ENCODE measurements at regions not wholly inside any gene's neighbourhood (a gene's known extent, or its start where the extent isn't known, plus 50 kb on each side); places are given as distances from the start of the nearest gene placed in this dataset.

DNA sequence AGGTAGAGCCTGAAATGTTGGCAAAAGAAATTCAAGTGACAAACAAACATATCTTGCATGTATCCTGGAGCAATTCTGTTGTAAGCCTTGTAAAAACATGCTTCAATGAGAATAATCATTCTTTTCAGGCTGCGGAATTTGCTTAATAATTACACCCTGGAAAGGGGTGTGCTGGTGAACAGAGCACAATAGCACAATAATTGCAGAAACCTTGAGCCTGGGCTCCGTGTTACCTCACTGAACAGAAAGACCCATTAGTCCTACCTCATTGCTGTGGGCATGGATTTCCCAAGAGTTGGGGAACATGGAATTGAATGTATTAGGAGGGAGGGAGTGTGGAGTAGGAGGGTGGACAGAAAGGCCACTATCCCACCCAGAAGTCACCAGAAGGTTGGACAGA is 168.0 kb upstream of the ALKAL2 start:
- in situ Hi-C loops (cut with HindIII; ENCODE audit: low sequenced_read_pairs), result no loop called here

DNA sequence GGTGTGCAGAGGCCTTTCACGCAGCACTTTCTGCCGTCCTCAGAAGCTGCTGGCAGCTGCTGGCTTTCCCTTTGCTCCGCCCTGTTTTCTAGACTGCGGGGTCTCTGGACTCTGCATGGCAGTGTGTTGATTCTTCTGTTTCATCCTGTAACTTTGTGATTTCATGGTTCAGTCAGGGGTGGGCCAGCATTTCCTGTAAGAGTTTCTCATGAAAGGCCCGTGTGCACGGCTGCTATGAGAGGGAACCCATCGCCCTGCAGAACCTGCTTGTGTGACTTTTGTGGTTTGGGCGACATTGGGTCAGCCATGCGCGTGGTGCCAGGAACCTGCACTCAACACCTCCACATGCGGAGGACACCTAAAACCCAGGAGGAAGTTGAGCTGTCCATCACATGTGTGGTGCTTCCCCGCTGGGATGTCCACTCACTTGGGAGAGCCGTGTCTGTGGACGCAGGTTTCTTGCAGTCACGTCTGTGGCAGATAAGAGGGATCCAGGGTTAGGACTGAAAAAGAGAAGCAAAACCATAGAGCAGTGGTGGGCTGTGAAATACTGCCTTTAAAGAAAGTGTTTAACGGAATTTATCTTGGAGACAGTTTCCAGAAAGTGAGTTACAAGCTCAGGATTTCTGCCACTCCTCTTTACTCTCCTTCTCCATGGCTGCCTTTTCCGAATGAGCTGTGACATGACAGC is 167.3 kb upstream of the ALKAL2 start:
- in situ Hi-C loops (cut with HindIII; ENCODE audit: low sequenced_read_pairs), result no loop called here

DNA sequence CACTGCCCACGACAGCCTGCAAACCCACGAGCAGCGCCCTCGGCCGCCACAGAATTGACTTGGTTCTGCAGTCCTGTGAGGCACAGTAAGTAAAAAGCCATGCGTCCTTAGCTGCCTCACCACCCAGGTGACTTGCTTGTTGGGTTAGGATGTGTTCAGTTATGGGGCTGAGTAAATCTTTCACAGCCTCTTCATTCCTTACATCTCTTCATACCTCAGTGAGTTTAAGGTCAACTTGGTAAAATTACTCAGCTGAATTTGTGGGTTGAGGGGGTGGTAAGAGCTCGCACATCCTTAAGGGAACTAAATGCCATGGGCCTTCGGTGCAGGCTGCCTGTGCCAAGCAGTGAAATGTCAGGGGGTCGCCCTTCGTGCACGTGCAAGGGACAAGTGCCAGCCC is 165.2 kb upstream of the ALKAL2 start:
- in situ Hi-C loops (cut with HindIII; ENCODE audit: low sequenced_read_pairs), result no loop called here

DNA sequence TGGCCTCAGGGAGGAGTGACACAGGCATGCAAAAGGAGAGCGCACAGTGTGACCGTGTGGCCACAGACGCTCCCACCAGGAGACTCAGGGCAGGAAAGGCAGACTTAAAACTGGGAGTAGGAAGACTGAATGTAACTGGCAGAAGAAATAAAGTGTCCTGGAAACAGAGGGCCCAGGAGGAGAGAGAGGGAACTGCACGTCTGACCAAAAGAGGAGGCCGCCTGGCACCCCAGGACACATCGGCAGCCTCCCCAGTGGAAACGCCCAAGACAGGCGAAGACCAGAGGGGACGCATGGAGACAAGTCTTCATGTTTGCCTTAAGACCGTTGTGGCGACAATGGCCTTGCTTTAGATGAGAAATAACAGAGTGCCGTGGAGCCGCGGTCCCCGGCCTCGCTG is 163.6 kb upstream of the ALKAL2 start:
- in situ Hi-C loops (cut with HindIII; ENCODE audit: low sequenced_read_pairs), result no loop called here

DNA sequence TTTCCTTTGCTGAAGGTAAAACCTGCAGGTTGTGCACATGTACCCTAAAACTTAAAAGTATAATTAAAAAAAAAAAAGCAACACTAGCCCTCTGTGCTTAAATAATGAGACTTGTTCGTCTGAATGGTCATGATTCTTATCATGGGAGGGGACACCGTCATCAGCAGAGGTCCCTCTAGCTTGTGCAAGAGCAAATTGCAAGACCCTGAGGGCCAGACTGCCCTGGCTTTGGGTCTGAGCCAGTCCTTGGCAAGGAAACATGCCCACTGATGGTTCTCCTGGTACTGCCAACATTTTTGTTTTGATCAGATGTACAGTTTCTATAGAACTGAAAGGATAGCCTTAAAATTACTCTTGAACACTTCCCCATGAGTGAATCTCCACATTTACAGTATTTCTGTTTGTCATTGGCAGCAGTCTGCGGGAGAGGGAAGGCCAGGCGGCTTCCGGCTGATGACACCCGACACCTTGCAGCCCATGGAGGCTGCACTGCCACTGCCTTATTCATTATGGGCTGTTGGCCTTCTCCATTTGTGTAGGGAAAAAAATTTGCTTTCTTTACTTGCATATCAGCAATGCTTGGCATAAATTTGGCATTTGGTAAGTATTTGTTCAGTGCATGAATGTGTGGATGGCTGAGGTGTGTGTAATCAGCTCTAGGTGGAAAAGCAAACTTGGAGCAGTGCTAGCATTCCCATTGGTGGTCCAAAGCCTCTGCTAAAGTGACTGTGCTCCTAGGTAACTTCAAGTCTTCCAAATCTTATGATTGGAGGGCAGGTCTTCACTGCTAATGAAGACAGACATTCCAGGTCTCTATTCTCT is 161.6 kb upstream of the ALKAL2 start:
- in situ Hi-C loops (cut with HindIII; ENCODE audit: low sequenced_read_pairs), result no loop called here

DNA sequence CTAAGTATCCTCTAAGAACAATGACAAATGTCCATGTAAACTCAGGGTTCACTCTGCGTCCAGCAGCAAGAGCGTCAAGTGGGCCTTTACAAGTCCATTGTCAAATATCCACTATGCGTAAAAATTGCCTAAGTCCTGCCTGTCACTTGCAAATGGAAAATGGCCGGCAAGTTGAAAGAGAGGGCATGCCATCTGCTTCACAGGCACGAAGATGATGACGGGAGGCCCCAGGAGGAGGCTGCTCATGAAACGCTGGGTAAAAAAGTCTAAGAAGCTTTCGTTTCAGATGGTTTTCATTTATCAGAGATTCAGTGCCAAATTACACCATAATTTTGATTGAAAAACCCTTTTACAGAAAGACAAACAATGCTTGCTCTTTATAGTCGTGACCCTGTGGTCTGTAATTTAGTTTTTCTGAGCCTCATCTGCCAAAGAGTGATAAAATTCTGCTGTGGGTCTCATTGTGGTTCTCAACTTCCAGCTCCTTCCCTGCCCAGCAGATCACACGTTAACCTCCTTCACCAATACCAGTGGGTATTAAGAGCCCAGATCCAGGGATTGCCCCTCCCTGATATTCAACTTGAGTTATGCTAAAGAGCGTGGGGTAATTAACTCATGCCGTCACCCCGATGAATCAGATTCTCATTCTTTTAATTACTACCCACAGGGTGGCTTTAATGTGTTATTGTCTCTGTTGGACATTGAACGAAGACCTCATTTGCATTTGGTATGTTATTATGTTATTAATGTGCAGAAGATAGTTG is 160.2 kb upstream of the ALKAL2 start:
- in situ Hi-C loops (cut with HindIII; ENCODE audit: low sequenced_read_pairs), result no loop called here

DNA sequence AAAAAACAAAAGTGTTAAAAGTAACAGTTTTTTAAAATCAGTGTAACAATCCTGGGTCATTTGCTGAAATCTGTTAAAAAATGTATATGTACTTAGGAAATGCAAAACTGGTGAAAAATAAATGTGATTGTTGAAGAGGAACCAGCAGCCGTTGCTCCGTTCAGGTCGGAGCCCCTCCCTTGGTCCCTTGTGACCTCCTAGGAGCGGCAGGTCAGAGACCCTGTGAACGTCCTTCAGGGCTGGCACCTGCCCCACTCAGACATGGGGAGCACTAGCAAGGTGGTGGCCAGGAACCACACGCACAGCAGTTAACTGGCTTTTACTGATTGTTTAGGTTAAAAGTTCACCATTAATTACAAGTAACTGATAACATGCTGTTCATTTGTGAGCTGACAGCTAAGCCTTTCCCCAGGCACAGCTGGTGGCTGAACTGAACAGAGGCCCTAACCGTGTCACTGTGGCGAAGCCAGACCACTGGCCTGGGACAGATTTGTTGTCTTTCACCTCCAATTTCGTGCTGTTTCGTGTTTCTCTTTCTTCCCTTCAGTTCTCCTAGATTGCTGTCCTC is 159.2 kb upstream of the ALKAL2 start:
- in situ Hi-C loops (cut with HindIII; ENCODE audit: low sequenced_read_pairs), result no loop called here

DNA sequence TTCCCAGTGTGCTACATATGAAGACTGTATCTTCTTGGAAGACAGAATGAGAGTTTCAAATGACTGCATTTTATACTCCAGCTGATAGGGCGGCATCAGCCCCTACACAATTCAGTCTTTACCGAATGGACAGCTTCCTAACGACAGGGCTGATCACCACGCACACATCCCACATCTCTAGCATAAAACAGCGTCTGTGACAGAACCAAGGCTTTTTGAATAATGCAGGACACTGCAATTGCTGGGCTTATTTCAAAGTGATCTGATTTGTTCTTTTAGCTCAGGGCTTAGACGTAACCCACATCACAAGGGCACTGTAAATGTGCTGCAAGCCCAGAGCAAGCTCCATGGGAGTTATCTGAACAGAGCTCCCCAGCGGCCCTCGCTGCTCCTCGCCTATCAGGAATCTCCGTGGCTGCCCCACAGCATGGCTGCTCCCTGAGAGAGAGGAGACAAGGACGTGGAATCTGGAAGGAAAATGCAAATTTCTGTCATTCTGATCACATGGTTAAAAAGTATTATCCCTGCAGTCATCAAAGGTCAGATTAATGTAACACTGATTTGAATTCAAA is 158.5 kb upstream of the ALKAL2 start:
- in situ Hi-C loops (cut with HindIII; ENCODE audit: low sequenced_read_pairs), result no loop called here

DNA sequence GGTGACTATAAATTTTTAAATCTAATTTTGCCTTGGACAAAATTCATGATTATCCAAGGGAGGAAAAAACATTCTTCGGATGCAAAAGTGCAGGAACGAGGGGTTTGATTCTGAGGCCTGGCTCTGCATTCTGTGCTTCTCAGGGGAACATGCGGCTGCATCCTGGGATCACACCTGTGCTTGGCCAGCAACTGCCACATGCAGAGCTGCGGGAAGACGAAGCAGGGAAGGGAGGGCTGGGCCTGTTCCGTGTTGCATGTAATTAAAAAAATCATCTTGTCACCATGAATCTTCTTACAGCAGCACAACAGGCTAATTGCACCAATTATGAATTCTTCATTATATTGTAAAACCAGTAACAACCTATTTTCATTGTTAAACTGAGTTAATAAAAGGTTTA is 158.0 kb upstream of the ALKAL2 start:
- in situ Hi-C loops (cut with HindIII; ENCODE audit: low sequenced_read_pairs), result no loop called here

DNA sequence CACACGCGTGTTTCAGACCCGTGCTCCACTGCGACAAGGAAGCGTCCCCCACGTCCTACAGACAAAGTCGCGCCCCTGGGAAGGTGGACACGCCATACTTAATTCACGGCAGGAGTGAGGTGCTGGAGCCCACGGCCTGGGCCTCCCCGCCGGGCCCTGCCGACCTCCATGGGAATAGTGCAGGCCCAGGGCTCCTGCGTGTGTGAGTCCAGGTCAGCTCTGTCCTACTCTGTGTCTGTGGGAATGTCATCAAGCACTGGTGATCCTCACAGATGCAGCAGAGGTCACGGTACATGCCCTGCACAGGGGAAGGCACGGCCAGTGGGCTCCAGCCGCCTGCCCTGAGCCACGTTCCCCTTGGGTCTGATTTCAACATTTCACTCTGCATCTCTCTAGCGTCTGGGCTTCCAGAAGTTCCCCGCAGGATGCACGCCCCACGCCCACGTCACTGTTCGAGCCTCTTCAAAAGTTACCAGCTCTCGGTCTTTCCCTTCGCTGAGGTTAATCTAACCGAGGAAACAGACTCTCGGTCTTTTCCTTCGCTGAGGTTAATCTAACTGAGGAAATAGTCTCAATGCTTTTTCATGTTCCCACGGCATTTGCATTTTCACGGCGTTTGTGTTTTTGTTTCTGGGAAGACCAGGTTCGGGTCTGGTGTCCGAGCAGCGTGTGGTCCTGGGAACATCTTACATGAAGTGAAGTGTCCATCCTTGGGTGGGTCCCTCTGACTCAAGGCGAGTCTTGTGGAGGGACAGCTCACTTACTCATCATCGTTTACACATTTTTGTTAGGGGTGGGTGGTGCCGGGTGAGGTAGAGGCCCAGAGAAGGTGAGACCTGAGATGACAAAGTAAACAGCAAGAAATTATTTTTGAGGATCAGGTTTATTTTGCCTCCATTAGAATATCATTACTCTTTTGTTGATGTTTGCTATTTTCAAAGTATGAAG is 157.3 kb upstream of the ALKAL2 start:
- in situ Hi-C loops (cut with HindIII; ENCODE audit: low sequenced_read_pairs), result no loop called here

DNA sequence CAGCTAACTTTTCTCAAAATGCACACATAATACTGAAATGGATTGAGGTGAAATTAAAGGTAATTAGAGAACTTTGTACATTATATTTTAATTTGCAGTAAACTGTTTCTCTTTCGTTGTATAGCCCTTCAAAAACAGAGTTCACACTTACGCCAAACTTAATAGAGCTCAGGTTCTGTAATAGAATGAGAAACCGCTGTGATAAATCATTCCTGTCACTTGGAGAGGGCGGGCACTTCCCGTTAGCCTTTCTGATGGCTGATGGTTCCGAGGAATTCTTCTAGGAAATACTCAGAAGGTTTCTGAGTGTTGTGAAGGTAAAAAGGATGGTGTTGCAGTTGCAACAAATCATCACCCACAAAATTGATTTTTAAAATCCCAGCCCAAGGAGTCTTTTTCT is 155.8 kb upstream of the ALKAL2 start:
- in situ Hi-C loops (cut with HindIII; ENCODE audit: low sequenced_read_pairs), result no loop called here

DNA sequence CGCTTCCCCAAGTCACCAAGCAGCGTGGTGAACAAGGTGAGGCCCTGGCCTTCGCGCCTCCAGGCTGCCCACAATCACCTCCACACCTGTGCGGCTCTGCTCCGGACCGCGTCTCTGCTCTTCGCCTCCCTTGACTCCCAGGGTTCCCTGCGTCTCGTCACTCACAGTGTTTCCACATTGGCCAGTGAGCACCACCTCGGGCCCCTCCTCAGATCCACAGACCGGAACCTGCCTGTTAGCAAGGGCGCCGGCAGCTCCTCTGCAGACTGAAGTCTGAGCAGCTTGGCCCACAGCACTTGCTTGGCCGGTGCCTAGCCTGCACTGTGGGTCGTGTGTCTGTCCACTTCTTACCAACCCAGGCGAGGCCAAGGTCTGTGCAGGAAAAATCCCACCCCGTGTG is 155.3 kb upstream of the ALKAL2 start:
- in situ Hi-C loops (cut with HindIII; ENCODE audit: low sequenced_read_pairs), result no loop called here

DNA sequence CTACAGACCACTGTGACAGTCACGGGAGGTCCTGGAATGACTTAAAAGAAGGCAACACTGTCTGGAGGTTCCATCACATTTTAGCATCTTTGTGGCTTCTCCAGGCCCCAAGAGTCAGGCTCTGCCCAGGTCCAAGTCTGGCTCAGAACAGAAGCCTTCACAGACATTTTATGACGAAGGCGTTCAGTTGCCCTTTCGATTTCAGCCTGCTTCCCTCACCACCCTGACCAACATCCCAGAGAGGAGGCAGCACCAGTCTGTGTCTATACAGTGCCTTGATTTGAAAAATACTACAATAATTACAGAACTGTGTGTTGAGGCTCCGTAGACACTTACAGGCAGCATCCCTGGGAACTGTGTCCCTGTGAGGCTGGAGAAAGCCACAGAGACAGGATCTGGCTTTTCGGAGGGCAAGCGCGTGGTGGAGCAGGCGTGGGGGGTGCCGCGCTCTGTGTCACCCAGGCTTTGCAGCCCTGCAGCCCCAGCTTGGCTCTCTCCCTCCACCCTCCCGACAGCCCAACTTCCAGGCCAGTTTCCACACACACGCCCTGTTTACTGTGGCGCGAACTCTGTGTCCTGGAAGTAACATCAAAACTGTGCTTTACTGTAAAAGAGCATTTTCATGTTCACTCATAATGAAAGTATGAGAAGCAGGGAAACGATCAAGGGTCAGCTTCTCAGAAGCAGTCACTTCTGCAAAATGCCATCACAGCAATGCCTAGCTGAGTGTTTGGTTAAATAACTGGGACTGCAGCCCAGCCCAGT is 153.5 kb upstream of the ALKAL2 start:
- in situ Hi-C loops (cut with HindIII; ENCODE audit: low sequenced_read_pairs), result no loop called here

DNA sequence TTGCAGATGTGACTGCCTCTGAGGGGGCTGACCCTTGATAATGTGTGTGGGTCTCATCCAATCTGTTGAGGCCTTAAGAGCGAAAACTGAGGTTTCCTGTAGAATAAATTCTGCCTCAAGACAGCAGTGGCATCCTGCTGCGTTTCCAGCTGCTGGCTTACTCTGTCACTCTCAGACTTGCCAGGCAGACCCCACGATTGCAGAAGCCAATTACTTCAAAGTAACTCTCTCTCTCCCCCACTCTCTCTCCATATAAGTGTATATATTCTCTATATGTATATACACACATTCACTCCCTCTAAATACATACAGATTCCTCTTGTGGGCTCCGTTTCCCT is 152.5 kb upstream of the ALKAL2 start:
- in situ Hi-C loops (cut with HindIII; ENCODE audit: low sequenced_read_pairs), result no loop called here

DNA sequence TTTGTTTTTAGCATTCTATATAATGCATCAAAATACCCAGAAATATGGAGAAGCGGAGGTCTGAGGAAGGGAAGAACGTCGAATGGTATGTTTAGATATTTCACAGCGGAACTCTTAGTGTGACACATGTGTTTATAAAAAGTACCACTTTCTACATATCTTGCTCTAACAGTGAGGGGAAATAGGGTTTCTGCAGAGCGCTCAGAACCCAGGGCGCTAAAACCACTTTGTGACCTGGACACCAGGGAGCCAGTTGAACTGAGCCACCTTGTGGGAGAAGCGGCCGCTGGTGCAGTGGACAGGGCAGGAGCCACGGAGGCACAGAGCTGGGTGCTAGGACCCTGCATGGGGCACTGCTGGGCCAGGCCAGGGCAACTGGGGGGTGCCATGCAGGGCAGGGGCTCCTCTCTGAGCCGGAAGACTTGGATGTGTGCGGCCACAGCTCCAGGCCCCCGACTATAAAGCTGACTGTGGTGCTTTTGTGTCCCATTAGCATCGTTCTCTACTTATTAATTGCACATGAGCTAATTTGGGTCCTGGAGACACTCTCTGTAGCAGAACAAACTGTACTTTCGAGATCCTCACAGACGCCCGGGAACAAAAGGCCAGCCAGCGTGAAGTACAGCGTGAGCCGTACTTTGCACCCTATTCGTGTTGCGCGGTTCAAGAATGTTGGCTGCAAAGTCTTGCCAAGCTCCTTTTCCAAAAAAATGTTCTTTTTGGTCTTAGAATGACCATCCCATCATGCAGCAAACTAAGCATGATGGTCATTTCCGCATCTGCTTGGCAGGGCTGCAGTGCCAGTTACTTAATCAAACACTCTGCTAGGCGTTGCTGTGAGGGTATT is 151.9 kb upstream of the ALKAL2 start:
- in situ Hi-C loops (cut with HindIII; ENCODE audit: low sequenced_read_pairs), result no loop called here

DNA sequence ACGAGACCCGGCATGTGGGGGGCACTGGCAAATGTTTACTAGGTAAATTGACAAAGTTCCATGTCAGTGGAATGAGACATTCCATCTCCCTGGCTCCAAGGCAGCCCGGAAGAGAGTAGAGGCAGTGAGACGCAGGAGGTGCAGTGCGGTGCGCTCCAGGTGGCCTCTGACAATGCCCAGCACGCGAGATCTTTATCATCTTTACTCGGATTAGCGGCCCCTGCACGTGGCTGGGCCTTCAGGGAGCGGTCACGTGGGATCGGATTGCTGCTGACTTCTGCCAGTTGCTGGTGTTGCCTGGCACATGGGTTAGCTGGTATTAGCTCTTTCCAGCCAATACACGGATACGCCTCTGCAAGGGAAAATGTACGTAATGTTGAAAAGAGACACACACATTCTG is 151.2 kb upstream of the ALKAL2 start:
- in situ Hi-C loops (cut with HindIII; ENCODE audit: low sequenced_read_pairs), result no loop called here

DNA sequence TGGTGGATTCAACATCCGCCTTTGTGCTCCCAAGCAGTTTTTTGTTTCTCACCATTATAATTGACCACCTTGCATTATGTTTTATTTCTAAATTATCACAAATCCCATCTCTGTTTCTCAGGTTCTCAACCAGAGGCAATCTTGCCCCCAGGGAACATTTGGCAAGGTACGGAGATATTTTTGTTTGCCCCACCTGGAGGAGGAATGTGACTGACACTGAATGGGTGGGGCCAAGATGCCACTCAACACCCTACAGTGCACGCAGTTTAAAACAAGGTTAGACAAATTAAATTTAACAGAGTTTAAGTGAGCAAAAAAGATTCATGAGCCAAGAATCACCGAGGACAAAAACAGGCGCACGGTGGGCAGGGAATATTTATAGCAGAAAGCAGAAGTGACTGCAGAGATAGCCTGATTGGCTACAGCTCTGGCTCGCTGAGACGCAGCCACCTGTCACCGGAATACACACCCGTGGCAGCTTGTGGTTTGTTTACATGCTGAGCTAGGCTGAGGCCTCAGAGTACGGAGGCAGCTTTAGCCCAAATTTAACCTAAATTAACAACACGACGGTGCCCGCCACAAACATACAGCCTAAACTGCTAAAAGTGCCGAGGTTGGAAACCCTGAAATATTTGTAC is 150.0 kb upstream of the ALKAL2 start:
- in situ Hi-C loops (cut with HindIII; ENCODE audit: low sequenced_read_pairs), result no loop called here

DNA sequence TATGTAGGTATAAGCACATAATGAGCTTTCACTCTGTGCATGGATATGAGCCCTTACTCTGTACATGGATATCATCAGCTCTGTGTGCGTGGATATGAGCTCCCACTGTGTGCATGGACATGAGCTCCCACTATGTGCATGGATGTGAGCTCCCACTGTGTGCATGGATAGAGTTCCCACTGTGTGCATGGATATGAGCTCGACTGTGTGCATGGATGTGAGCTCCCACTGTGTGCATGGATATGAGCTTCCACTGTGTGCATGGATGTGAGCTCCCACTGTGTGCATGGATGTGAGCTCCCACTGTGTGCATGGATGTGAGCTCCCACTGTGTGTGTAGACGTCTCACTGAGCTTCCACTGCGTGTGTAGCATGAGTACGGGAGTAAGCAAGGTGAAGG is 149.3 kb upstream of the ALKAL2 start:
- in situ Hi-C loops (cut with HindIII; ENCODE audit: low sequenced_read_pairs), result no loop called here
